ENCODE measurements at regions not wholly inside any gene's neighbourhood (a gene's known extent, or its start where the extent isn't known, plus 50 kb on each side); places are given as distances from the start of the nearest gene placed in this dataset.

GRCh38 chr14:104243200-104243599 is 104.8 kb downstream of the KIF26A start (continued):
- TF ChIP-seq AR (CRISPR knock-in tag; IDR thresholded peaks at IDR 0.05) (no peak), GTF2I (CRISPR knock-in tag; conservative IDR thresholded peaks at IDR 0.05) (no peak), CREB1 (CRISPR knock-in tag; IDR thresholded peaks at IDR 0.05) (no peak), ZNF281 (CRISPR knock-in tag; IDR thresholded peaks at IDR 0.05) (no peak), ZNF138 (CRISPR knock-in tag; conservative IDR thresholded peaks at IDR 0.05) (no peak), ZNF416 (CRISPR knock-in tag; IDR thresholded peaks at IDR 0.05) (no peak), TCF7 (CRISPR knock-in tag; IDR thresholded peaks at IDR 0.05; ENCODE audit: low read depth) (no peak), PRDM15 (CRISPR knock-in tag; IDR thresholded peaks at IDR 0.05) (no peak)

- CTCF ChIA-PET: no interaction called here
- DNase-seq (ENCODE audit: low spot score) (no peak), ATAC-seq (no peak)
- POLR2A ChIA-PET: no interaction called here
- H3K27ac Mint-ChIP-seq: no peak overlapping the region
- no peak overlapping the region for H3K4me3 Mint-ChIP-seq
- peaks cover 24% of the 10 kb centered on the region for H3K9me3 Mint-ChIP-seq
- no peaks in the 10 kb centered on the region for H3K27me3 Mint-ChIP-seq (ENCODE audit: low read depth)
- H3K4me1 Mint-ChIP-seq: peaks cover 7% of the 10 kb centered on the region
- H3K36me3 Mint-ChIP-seq: peaks cover 3% of the 10 kb centered on the region; the same call in 1 of the 2 replicates
- TF ChIP-seq ATF6 (CRISPR knock-in tag; IDR thresholded peaks at IDR 0.05) (no peak), ATF2 (CRISPR knock-in tag; IDR thresholded peaks at IDR 0.05; ENCODE audit: borderline replicate concordance, low read depth) (no peak), ZNF671 (CRISPR knock-in tag; IDR thresholded peaks at IDR 0.05) (no peak), ZSCAN18 (CRISPR knock-in tag; IDR thresholded peaks at IDR 0.05) (no peak), SMAD4 (CRISPR knock-in tag; IDR thresholded peaks at IDR 0.05) (no peak), GTF2I (CRISPR knock-in tag; conservative IDR thresholded peaks at IDR 0.05) (no peak), IRF2 (CRISPR knock-in tag; IDR thresholded peaks at IDR 0.05; ENCODE audit: borderline replicate concordance, low read depth) (no peak), PREB (CRISPR knock-in tag; IDR thresholded peaks at IDR 0.05; ENCODE audit: borderline replicate concordance) (no peak), GABPB1 (CRISPR knock-in tag; IDR thresholded peaks at IDR 0.05) (no peak), SP1 (CRISPR knock-in tag; conservative IDR thresholded peaks at IDR 0.05) (no peak), FOXJ3 (CRISPR knock-in tag; IDR thresholded peaks at IDR 0.05; ENCODE audit: borderline replicate concordance) (no peak), ZNF416 (CRISPR knock-in tag; IDR thresholded peaks at IDR 0.05) (no peak)
Measured at GRCh38 chr14:104244221-104245011, 106.0 kb downstream of the KIF26A start.

All from WTC11 (cell line).